ENCODE measurements at regions not wholly inside any gene's neighbourhood (a gene's known extent, or its start where the extent isn't known, plus 50 kb on each side); places are given as distances from the start of the nearest gene placed in this dataset.

- Histone ChIP-seq H3K79me2 (ENCODE audit: insufficient read depth, low read length) (no peaks in the 10 kb centered on the region), H3K36me3 (ENCODE audit: low read length) (no peaks in the 10 kb centered on the region), H4K20me1 (ENCODE audit: low read depth, low read length) (no peaks in the 10 kb centered on the region), H3K27me3 (ENCODE audit: low read length) (no peaks in the 10 kb centered on the region), H3K4me3 (ENCODE audit: insufficient read depth, low read length, poor library complexity, severe bottlenecking) (no peak overlapping the region), H3K27ac (ENCODE audit: low read depth, low read length) (no peak overlapping the region), H3K9me3 (ENCODE audit: insufficient read depth, low read length) (no peaks in the 10 kb centered on the region), H3K4me2 (ENCODE audit: low read depth, low read length, poor library complexity, severe bottlenecking) (no peak overlapping the region), H3K9me2 (replicated peaks; ENCODE audit: insufficient read depth, low read length) (no peaks in the 10 kb centered on the region), H2AFZ (ENCODE audit: low read depth, low read length, severe bottlenecking) (no peak overlapping the region), H3K9ac (ENCODE audit: low read length) (no peak overlapping the region), H3F3A (ENCODE audit: insufficient read depth) (no peaks in the 10 kb centered on the region)
- no peak for TF ChIP-seq CTCF (IDR thresholded peaks at IDR 0.05; ENCODE audit: insufficient read depth, low read length, poor library complexity, severe bottlenecking)
Measured at GRCh38 chr7:42494736-42495135, 257.7 kb upstream of the GLI3 start.

GRCh38 chr7:42494199-42494710 lies 257.2 kb upstream of the GLI3 start:
- H3K36me3 ChIP-seq (ENCODE audit: low read length), result no peaks in the 10 kb centered on the region
- no peaks in the 10 kb centered on the region for H3F3A ChIP-seq (ENCODE audit: insufficient read depth)
- no peaks in the 10 kb centered on the region for H3K79me2 ChIP-seq (ENCODE audit: insufficient read depth, low read length)
- H4K20me1 ChIP-seq (ENCODE audit: low read depth, low read length), result no peaks in the 10 kb centered on the region
- no peaks in the 10 kb centered on the region for H3K9me2 ChIP-seq (replicated peaks; ENCODE audit: insufficient read depth, low read length)
- H3K4me2 ChIP-seq (ENCODE audit: low read depth, low read length, poor library complexity, severe bottlenecking), result no peak overlapping the region
- H2AFZ ChIP-seq (ENCODE audit: low read depth, low read length, severe bottlenecking), result no peak overlapping the region
- no peak overlapping the region for H3K9ac ChIP-seq (ENCODE audit: low read length)
- no peaks in the 10 kb centered on the region for H3K27me3 ChIP-seq (ENCODE audit: low read length)
- no peak overlapping the region for H3K27ac ChIP-seq (ENCODE audit: low read depth, low read length)
- H3K4me3 ChIP-seq (ENCODE audit: insufficient read depth, low read length, poor library complexity, severe bottlenecking), result no peak overlapping the region
- no peak for TF ChIP-seq EZH2phosphoT487 (conservative IDR thresholded peaks at IDR 0.05; ENCODE audit: low read length)
- H3K9me3 ChIP-seq (ENCODE audit: insufficient read depth, low read length), result no peaks in the 10 kb centered on the region

DNA sequence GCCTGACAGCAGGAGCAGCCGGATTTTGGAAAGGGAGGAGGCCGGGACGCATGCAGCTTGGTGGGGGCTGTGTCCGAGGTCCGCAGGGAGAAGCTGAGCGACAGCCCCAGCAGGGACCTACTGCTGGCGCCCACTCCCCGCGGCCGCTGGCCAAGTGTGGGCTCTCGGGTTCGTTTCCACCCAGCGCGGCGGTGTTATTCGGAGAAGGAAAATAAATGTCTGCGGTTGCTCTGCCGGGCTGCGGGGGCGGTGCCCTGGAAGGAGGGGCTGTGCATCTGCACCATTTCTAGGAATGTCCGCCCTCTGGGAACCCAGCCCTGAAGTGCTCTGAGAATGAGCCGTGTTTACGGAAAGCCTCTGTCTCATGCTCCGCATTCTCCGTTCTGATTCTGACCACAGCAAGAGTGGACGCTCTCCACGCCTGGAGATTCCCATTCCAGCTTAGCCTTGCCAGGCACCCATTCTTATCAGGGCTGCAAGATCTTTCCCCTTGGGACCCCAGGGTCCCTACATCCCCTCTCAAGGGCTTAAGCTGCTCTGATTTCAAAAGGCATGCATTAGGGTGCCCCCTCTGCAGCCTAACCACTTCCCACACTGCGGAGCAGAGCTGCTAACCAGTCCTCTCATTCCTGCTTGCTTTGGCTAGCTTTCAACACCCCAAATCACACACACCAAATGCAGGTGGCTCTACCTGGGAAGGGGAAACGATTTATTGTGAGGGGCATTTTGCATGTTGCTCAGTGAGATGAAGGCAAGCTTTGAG lies 256.6 kb upstream of the GLI3 start:
- no peak overlapping the region for H3K4me2 ChIP-seq (ENCODE audit: low read depth, low read length, poor library complexity, severe bottlenecking)
- no peak overlapping the region for H3K4me3 ChIP-seq (ENCODE audit: insufficient read depth, low read length, poor library complexity, severe bottlenecking)
- no peaks in the 10 kb centered on the region for H3F3A ChIP-seq (ENCODE audit: insufficient read depth)
- no peaks in the 10 kb centered on the region for H3K9me3 ChIP-seq (ENCODE audit: insufficient read depth, low read length)
- H3K27me3 ChIP-seq (ENCODE audit: low read length), result no peaks in the 10 kb centered on the region
- no peak overlapping the region for H2AFZ ChIP-seq (ENCODE audit: low read depth, low read length, severe bottlenecking)
- H3K9me2 ChIP-seq (replicated peaks; ENCODE audit: insufficient read depth, low read length), result no peaks in the 10 kb centered on the region
- no peak overlapping the region for H3K9ac ChIP-seq (ENCODE audit: low read length)
- H3K79me2 ChIP-seq (ENCODE audit: insufficient read depth, low read length), result no peaks in the 10 kb centered on the region
- no peak overlapping the region for H3K27ac ChIP-seq (ENCODE audit: low read depth, low read length)
- H4K20me1 ChIP-seq (ENCODE audit: low read depth, low read length), result no peaks in the 10 kb centered on the region
- TF ChIP-seq EZH2phosphoT487 (conservative IDR thresholded peaks at IDR 0.05; ENCODE audit: low read length) (no peak), CTCF (IDR thresholded peaks at IDR 0.05; ENCODE audit: insufficient read depth, low read length, poor library complexity, severe bottlenecking) (no peak)
- no peaks in the 10 kb centered on the region for H3K36me3 ChIP-seq (ENCODE audit: low read length)

GRCh38 chr7:42492920-42493319 lies 255.9 kb upstream of the GLI3 start:
- no peaks in the 10 kb centered on the region for H3K27me3 ChIP-seq (ENCODE audit: low read length)
- no peaks in the 10 kb centered on the region for H3K9me2 ChIP-seq (replicated peaks; ENCODE audit: insufficient read depth, low read length)
- H4K20me1 ChIP-seq (ENCODE audit: low read depth, low read length), result no peaks in the 10 kb centered on the region
- H3F3A ChIP-seq (ENCODE audit: insufficient read depth), result no peaks in the 10 kb centered on the region
- H3K27ac ChIP-seq (ENCODE audit: low read depth, low read length), result no peak overlapping the region
- H3K36me3 ChIP-seq (ENCODE audit: low read length), result no peaks in the 10 kb centered on the region
- TF ChIP-seq CTCF (IDR thresholded peaks at IDR 0.05; ENCODE audit: insufficient read depth, low read length, poor library complexity, severe bottlenecking) (no peak), EZH2phosphoT487 (conservative IDR thresholded peaks at IDR 0.05; ENCODE audit: low read length) (no peak)
- H3K9me3 ChIP-seq (ENCODE audit: insufficient read depth, low read length), result no peaks in the 10 kb centered on the region
- H3K79me2 ChIP-seq (ENCODE audit: insufficient read depth, low read length), result no peaks in the 10 kb centered on the region
- no peak overlapping the region for H3K9ac ChIP-seq (ENCODE audit: low read length)
- H3K4me2 ChIP-seq (ENCODE audit: low read depth, low read length, poor library complexity, severe bottlenecking), result no peak overlapping the region
- H2AFZ ChIP-seq (ENCODE audit: low read depth, low read length, severe bottlenecking), result no peak overlapping the region
- H3K4me3 ChIP-seq (ENCODE audit: insufficient read depth, low read length, poor library complexity, severe bottlenecking), result no peak overlapping the region

All from SU-DHL-6 (cell line).